Heart left ventricle (tissue), 16 donors: ENCODE measurements at regions not wholly inside any gene's neighbourhood (a gene's known extent, or its start where the extent isn't known, plus 50 kb on each side); places are given as distances from the start of the nearest gene placed in this dataset.
A peak's percentile ranks its signal among the peaks of the same experiment; 100 is the strongest.

Experiments used
- ATAC-seq, 4 donors: fragments of 200-7000 bp; cut with Tn5 transposase; one replicate each; pipeline ENCODE4 v1.9.1; 2020 to 2022; ENCODE audit warnings: moderate library complexity in 4 of 4, mild to moderate bottlenecking in 3 of 4, moderate number of reproducible peaks in 1 of 4
- DNase-seq, 5 donors: peaks; one replicate each; pipeline ENCODE4 v3.0.0-alpha.2; 2020
- H3K27ac ChIP-seq, 12 donors: fragments of 200-600 bp; sonication (generic) in 4 of 12; one replicate each; pipeline versions ENCODE4 v1.5.0 to v1.8.0; 2016 to 2022; ENCODE audit warnings: mild to moderate bottlenecking in 2 of 12
- H3K27me3 ChIP-seq, 9 donors: fragments of 200-600 bp; sonication (generic) in 2 of 9; one replicate each; pipeline versions ENCODE4 v1.5.1 to v1.8.0; 2016 to 2022; ENCODE audit warnings: mild to moderate bottlenecking in 3 of 9
- H3K36me3 ChIP-seq, 9 donors: fragments of 200-600 bp; sonication (generic) in 2 of 9; one replicate each; pipeline versions ENCODE4 v1.5.0 to v1.8.0; 2018 to 2022; ENCODE audit warnings: mild to moderate bottlenecking in 2 of 9
- H3K4me1 ChIP-seq, 12 donors: fragments of 200-600 bp; sonication (generic) in 4 of 12; one replicate each; pipeline versions ENCODE4 v1.5.0 to v1.8.0; 2016 to 2022; ENCODE audit warnings: mild to moderate bottlenecking in 3 of 12
- H3K4me3 ChIP-seq, 12 donors: fragments of 200-600 bp; sonication (generic) in 4 of 12; one replicate each; pipeline versions ENCODE4 v1.5.0 to v1.8.0; 2017 to 2022; ENCODE audit warnings: mild to moderate bottlenecking in 9 of 12, moderate library complexity in 4 of 12
- H3K9me3 ChIP-seq, 12 donors: fragments of 200-600 bp; sonication (generic) in 4 of 12; one replicate each; pipeline versions ENCODE4 v1.5.0 to v1.8.0; 2016 to 2022; ENCODE audit warnings: mild to moderate bottlenecking in 1 of 12
- CTCF ChIP-seq, 12 donors: fragments of 200-600 bp; sonication (generic) in 4 of 12; IDR thresholded peaks; one replicate each; pipeline versions ENCODE4 v1.5.0 to v1.8.0; 2018 to 2022; ENCODE audit warnings: antibody characterized with exemption in 12 of 12, mild to moderate bottlenecking in 5 of 12
- POLR2A ChIP-seq, 2 donors: fragments of 450-650 bp; IDR thresholded peaks; one replicate each; pipeline ENCODE4 v1.6.1; 2017; ENCODE audit warnings: antibody characterized with exemption in 2 of 2, mild to moderate bottlenecking in 2 of 2, moderate library complexity in 2 of 2
- WGBS, 4 donors: extraction: QIAGEN DNeasy Blood & Tissue Kit in 2 of 4; methylation state at CpG; one replicate each; pipeline versions ENCODE4 v1.1.5 to v1.1.7; 2013 to 2018; 5-methylcytosine and 5-hydroxymethylcytosine counted together
- intact Hi-C, 10 donors: fragments of 100-400 bp; cut with DNase I; formaldehyde crosslinking; loops; one replicate each; pipeline versions ENCODE4 v1.11.1 to v1.14.2; 2022
- donor health status: ischemic (EF 13 %, LVEDD 7.1; RV severe dilation, severe dysfunction).
- donor health status: healthy with polysubstance abuse.
- donor health status: DM: no; HTN: yes; CAD: no.
- donor health status: DM: no; HTN: no; CAD: no.
- donor health status: ischemic (EF 25% LVEDD 6.9; RV normal size, moderate dysfunction).
- donor health status: ischemic (EF 25% LVEDD 5.7; RV mildly dilated, moderate dysfunction).
- donor health status: healthy.
- donor health status: DM: yes; HTN: yes; CAD: no.
- donor health status: ischemic (EF 35%, LVEDD 5.7; RV mildly dilated, moderate dysfunction).
- donor health status: nonischemic (EF 11% LVEDD 7.7; RV severe dilation, severe dysfunction).
- donor health status: DM: yes; HTN: yes; CAD: no.
- donor health status: PGD.
- donor health status: ischemic (EF 29% LVEDD 5.4; RV normal size, mild dysfunction).
- donor health status: nonischemic (EF 23%, LVEDD 6.1; RV moderate dilation, normal function).

- Histone ChIP-seq H3K9me3 (peaks cover 0 to 13% (median 3%) of the 10 kb centered on the region in 12 donors), H3K27ac (no peak overlapping the region), H3K4me3 (no peak overlapping the region), H3K4me1 (peaks cover 0 to 25% (median 15%) of the 10 kb centered on the region in 12 donors), H3K27me3 (no peaks in the 10 kb centered on the region), H3K36me3 (no peaks in the 10 kb centered on the region)
- no peak for TF ChIP-seq CTCF (IDR thresholded peaks at IDR 0.05)
- no peak for TF ChIP-seq POLR2A (IDR thresholded peaks at IDR 0.05)
- DNase-seq: no peak
- 93 to 100% (median 95%) methylated on average over 4 to 6 of the region's 6 CpGs for whole genome bisulfite sequencing, 4 donors
- intact Hi-C loops: loop anchor here in 1 of 10 donors (10.0 kb wide), 1 partner anchor 87 kb away; no protein-coding TSS in a partner anchor
- no peak for ATAC-seq
These were observed 95.2 kb downstream of the LITAF start for GRCh38 chr16:11491524-11491923.

- 93 to 98% (median 96%) methylated on average over 4 of the region's 4 CpGs for WGBS, 4 donors
- Histone ChIP-seq H3K4me3 (no peak overlapping the region), H3K36me3 (no peaks in the 10 kb centered on the region), H3K27me3 (no peaks in the 10 kb centered on the region), H3K27ac (no peak overlapping the region), H3K4me1 (peaks cover 0 to 39% (median 25%) of the 10 kb centered on the region in 12 donors), H3K9me3 (peaks cover 0 to 13% (median 3%) of the 10 kb centered on the region in 12 donors)
- no peak for DNase-seq
- ATAC-seq: no peak
- intact Hi-C loops: loop anchor here in 1 of 10 donors (10.0 kb wide), 1 partner anchor 88 kb away; no protein-coding TSS in a partner anchor
- TF ChIP-seq POLR2A (IDR thresholded peaks at IDR 0.05): no peak
- no peak for TF ChIP-seq CTCF (IDR thresholded peaks at IDR 0.05)
These were observed 93.8 kb downstream of the LITAF start for GRCh38 chr16:11492808-11493530.

GRCh38 chr16:11493531-11493929, 93.2 kb downstream of the LITAF start:
- DNase-seq (no peak), ATAC-seq (no peak)
- WGBS, 4 donors: 70 to 95% (median 92%) methylated on average over 2 to 14 of the region's 20 CpGs
- Histone ChIP-seq H3K4me1 (peaks cover 0 to 39% (median 25%) of the 10 kb centered on the region in 12 donors), H3K9me3 (peaks cover 0 to 13% (median 3%) of the 10 kb centered on the region in 12 donors), H3K27ac (no peak overlapping the region), H3K36me3 (no peaks in the 10 kb centered on the region), H3K4me3 (no peak overlapping the region), H3K27me3 (no peaks in the 10 kb centered on the region)
- TF ChIP-seq POLR2A (IDR thresholded peaks at IDR 0.05): no peak
- no peak for TF ChIP-seq CTCF (IDR thresholded peaks at IDR 0.05)
- intact Hi-C loops: loop anchor here in 1 of 10 donors (10.0 kb wide), 1 partner anchor 89 kb away; no protein-coding TSS in a partner anchor

- H3K27ac ChIP-seq: peak overlapping the region in 3 of 12 donors; percentile 79 to 84 (median 82)
- 68 to 94% (median 90%) methylated on average over 6 to 12 of the region's 17 CpGs for WGBS, 4 donors
- DNase-seq (no peak), ATAC-seq (no peak)
- no peak overlapping the region for H3K4me3 ChIP-seq
- H3K36me3 ChIP-seq: no peaks in the 10 kb centered on the region
- TF ChIP-seq CTCF (IDR thresholded peaks at IDR 0.05) (no peak), POLR2A (IDR thresholded peaks at IDR 0.05) (no peak)
- peaks cover 0 to 13% (median 3%) of the 10 kb centered on the region in 12 donors for H3K9me3 ChIP-seq
- intact Hi-C loops: loop anchor here in 1 of 10 donors (10.0 kb wide), 1 partner anchor 89 kb away; no protein-coding TSS in a partner anchor
- no peaks in the 10 kb centered on the region for H3K27me3 ChIP-seq
- H3K4me1 ChIP-seq: peaks cover 0 to 39% (median 25%) of the 10 kb centered on the region in 12 donors
These were observed 92.7 kb downstream of the LITAF start for GRCh38 chr16:11494029-11494428.
